GM12878 (cell line): ENCODE measurements at regions not wholly inside any gene's neighbourhood (a gene's known extent, or its start where the extent isn't known, plus 50 kb on each side); places are given as distances from the start of the nearest gene placed in this dataset.

Source experiments
- CHD1 ChIP-seq: IDR thresholded peaks from 2 replicates; pipeline ENCODE4 v1.6.1; 2012; ENCODE audit warnings: low read depth, low read length, improper control_type of control experiment
- RAD51 ChIP-seq: fragments of 450-650 bp; IDR thresholded peaks from 2 replicates; pipeline ENCODE4 v1.6.1; 2016; ENCODE audit warnings: moderate library complexity, mild to moderate bottlenecking, inconsistent platforms

- TF ChIP-seq CHD1 (no peak), RAD51 (no peak)
Measured at GRCh38 chr4:188417181-188417580, 277.9 kb downstream of the TRIML1 start.
